Posterior vena cava (tissue), 2 donors: ENCODE measurements at regions not wholly inside any gene's neighbourhood (a gene's known extent, or its start where the extent isn't known, plus 50 kb on each side); places are given as distances from the start of the nearest gene placed in this dataset.

Experiments
- DNase-seq: peaks from one replicate; pipeline ENCODE4 v3.0.0-alpha.2; 2020; ENCODE audit warnings: low spot score
- intact Hi-C, 2 donors: fragments of 100-400 bp; cut with DNase I; formaldehyde crosslinking; loops; one replicate each; pipeline versions ENCODE4 v1.14.1 to v1.14.2; 2022 to 2023
- donor health status: DM: yes; HTN: yes; CAD: no.
- donor health status: DM: yes; HTN: yes; CAD: no.

DNA sequence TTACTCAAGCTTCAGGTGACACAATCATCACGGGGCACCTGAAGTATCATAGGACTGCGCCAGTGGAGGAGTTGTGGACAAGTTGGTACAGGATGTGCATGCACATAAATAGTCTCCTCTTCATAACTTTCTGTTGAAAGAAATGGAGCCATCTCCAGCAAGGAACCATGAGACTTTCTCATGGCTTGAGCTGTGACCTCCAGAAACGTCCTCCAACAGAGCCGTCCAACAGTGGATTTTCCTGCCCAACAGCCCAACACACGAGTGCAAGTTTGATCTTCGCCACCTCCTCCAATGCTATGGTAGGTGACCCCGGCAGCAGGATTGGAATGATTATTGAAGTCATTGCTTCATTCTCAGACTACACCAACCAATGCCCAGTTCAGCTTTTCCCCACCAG is 105.1 kb upstream of the ZNF507 start:
- DNase-seq = no peak
- intact Hi-C loops = no loop called here

DNA sequence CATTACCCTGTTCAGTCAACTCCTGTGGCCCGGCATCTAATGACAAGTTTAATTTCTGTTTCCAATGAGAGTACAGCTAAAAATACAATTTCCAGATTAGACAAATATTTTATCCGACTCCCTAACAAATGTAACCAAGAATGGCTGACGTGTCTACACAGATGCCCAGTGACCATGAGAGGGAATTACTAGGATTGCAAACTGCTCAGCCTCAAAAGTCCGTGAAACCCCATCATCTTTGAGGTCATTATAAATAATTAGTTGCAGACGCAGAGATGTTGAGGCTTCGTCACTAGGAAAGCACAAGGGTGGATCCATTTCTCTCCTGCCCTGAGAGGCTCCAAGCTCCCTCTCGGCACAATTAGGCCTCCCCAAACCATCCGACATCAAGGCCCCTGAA is 104.1 kb upstream of the ZNF507 start:
- intact Hi-C loops = no loop called here
- no peak for DNase-seq

DNA sequence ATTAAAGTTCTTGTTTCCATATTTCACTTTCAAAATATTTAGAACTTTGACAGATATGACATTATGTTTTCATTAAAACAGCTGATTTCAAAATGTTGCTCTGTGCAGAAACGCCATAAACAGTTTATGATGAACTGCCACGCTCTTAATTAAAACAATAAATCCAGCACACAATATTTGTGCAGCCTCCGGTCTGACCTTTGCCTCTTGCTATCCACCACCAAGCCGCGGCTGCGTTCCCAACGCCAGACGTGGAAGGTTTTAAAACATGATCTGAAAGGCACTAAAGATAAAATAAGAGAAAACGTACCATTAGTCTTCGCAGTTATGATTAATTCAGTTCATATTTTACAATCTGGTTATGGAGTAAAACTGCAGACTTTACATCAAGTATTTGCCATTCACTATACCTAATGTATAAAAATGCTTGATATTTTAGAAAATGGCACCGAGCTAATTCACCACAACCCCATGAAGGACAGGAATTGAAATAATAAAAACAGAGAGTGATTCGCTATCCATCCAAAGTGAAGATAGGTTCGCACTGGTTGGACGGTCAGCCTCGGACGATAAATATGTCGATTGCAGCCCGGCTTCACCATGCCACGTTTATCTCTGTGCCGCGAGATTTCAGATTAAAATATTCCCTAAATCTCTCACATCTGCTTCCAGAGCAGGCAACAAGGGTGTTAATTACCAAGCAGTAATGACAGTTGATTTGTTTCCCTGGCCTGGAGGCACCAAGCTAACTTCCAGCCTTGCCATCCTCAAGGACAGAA is 103.3 kb upstream of the ZNF507 start:
- DNase-seq = no peak
- intact Hi-C loops = no loop called here

DNA sequence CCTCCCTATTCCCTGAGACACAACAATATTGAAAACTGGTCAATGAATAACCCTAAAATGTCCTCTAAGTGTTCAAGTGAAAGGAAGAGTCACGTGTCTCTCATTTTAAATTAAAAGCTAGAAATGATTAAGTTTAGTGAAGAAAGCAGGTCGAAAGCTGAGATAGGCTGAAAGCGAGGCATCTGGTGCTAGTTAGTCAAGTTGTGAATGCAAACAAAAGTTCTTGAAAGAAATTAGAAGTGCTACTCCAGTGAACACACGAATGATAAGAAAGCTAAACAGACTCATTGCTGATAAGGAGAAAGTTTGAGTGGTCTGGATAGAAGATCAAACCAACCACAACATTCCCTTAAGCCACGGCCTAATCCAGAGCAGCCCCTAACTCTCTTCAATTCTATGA is 99.4 kb upstream of the ZNF507 start:
- DNase-seq = no peak
- intact Hi-C loops = no loop called here

DNA sequence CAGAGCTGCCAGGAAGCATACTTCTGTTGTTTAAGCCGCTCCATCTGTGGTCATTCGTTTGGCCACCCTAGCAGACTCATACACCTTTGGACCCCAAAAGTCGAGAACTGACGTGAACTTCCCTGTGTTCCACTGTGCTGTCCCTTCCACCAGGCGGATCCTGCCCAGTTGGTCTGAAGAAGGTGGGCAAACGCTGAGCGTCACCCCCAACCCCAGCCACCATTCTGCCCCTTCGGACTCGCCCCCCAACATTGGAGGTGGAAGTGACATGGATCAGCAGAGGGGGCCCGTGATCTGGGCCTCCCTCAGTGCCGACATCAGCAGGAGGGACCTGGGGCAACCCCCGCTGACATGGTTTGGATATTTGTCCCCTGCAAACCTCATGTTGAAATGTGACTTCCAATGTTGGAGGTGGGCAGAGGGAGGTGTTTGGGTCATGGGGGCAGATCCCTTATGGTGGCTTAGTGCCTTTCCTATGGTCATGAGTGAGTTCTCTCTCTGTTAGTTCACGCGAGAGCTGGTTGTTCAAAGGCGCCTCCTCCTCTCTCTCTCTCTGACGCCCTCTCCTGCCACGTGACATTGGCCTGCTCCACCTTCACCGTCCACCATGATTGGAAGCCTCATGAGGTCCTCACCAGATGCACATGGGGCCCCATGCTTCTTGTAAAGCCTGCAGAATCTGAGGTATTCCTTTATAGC is 93.6 kb upstream of the ZNF507 start:
- DNase-seq = no peak
- intact Hi-C loops = no loop called here

DNA sequence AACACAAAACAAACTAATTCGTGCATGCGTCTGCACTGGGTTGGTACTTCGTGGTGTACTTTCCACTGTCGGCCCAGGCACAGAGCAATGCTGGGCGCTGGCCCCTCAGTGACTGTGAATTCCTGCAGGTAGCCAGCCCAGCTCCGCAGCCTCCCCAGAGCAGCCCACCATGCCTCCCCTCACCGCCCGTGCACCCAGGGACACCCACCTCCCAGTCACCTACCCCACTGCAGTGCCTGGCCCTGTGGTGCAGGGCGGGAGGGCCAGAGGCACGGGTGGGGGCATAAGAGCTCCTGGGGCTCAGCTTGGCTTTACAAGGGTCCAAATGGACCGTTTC is 93.1 kb upstream of the ZNF507 start:
- intact Hi-C loops = no loop called here
- no peak for DNase-seq

DNA sequence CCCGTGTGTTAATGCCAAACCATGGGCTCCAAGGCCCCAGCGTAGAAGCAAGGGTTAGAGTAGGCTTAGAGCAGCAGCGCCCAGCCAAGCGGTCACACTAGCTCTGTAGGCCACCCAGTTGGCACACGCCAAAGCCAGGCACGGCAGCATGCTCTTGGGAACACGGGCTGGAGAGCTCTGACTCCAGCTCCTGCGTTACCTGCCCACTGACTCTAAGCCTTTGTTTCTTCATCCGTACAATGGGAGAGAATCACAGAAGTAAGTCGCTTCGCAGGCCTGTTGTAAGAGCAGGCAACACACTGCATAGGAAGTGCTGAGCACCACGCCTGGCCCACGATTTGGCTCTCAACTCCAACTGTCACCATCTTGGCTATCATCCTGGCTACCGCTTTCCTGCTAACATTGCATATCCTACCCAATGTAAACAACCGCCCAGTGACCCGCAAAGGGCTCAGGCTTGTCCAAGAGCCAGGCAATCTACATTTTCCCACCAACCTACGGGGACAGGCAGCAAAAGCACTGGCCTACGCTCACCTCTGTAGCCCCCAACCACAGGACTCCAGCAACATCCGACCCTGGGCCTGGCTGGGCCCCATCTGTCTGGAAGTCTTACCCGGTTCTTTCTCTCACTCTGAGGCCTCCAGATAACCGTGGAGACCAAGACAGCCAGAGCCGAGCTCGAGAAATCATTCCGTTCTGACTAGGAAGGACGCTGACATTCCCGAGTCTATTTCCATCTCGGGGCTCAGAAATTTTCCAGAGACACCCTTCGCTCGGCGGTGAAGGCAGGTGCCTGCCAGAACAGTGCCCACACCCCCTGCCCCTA is 91.5 kb upstream of the ZNF507 start:
- intact Hi-C loops = no loop called here
- DNase-seq = no peak

DNA sequence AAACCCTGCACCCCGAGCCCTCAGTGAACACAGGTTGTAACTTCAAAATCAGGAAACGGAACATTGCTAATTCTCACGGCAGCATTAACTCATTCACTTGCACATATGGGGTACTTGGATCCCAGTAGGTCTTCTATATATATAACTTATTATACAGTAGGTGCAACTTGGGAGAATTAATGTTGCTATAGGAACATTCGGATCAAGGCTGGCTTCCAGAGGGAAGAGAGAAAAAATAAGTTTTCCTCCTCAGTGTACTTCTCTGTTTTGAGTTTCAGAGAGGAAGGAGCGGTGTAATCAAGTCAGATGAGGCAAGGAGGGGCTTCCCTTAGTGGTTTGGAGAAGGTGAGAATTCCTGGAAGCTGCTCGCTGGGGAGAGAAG is 90.9 kb upstream of the ZNF507 start:
- DNase-seq = no peak

DNA sequence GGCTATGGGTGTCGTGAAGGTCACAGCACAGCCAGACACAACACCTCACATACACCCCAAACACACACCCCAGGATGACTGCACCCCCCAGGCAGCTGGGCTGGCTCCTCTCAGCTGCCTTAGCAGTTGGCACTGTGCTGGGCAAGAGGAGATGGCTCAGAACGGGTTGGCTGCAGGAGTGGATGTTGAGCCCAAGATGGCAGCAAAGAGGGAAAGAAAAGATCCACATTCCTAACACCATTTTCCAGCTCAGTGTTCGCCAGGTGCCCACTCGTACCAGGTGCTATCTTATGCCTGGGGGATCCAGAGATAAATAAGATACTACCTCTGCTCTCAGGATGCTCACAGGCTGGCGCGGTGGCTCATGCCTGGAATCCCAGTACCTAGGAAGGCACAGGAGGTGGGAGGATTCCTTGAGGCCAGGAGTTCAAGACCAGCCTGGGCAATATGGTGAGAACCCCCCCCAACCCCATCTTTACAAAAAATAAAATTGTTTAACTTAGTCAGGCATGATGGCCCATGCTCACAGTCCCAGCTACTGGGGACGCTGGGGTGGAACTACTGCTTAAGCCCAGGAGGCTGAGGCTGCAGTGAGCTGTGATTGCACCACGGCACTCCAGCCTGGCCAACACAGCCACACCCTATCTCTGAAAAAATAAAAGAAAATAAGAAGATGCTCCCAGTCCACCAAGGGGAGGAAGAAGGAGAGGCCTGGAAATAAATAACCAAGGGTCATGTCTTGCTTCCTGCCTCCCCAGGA is 89.7 kb upstream of the ZNF507 start:
- intact Hi-C loops = no loop called here
- no peak for DNase-seq

More for the DNA sequence above, 90.9 kb upstream of the ZNF507 start:
- intact Hi-C loops = no loop called here

DNA sequence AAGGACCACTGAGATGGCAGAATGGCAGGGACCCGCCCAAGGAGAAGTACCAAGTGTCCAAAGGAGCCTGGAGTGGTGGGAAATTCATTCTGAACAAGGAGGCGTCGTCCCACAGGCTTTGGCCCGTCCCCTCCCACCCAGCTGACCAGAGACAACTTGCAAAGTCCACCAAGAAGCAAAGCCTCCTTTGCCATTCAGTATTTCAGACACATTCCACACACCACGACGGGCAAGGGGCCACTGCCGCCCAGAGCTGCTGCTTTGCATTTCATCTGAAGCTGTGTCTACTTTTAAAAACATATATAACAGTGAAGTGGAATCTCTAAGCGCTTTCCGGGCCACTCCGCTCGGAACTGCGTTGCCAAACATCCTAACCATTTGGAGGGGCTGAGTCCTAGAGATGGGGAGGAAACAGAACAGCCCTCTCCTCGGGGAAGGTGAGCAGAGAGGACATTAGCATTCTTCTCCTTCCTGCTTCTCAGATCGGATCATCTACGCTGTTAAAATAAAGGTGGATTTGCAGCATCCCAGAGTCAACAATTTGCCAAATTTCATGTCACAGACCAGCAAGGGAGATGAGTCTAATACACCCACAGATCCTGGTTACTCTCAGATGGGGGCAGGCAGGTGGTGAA is 89.0 kb upstream of the ZNF507 start:
- intact Hi-C loops = no loop called here
- DNase-seq = no peak

DNA sequence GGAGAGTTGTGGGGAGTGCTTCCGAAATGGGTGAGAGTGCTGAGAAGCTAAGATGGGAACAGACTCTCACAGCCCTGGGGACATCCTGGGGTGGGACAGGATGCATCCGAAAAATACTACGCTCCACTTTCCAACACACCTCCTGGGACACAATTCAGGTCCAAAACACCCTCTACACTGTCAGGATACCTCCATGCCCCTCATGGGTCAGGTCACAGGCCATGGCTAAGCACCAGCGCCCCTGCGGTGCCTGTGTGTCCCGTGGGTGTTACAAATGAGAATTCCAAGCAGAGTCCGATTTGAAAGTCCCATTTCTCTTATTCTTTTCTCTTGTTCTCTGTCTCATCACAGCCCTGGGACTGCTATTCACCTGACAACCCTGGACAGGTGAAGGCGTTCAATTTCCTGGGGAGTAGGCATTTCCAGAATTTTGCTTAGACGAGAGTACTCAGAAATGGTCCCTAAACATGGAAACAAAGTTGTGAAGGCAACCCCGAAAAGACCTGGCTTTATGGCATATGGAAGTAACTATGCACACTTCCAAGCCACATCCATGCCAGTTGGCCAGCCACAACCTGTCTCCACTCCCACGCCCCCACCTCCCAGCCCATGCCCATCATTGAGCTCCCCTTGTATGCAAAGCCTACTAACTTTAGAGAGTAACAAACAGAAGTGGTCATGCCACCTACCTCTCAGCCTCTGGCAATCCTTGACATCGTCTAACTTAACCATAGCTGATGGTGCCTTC is 87.9 kb upstream of the ZNF507 start:
- no peak for DNase-seq
- intact Hi-C loops = no loop called here

DNA sequence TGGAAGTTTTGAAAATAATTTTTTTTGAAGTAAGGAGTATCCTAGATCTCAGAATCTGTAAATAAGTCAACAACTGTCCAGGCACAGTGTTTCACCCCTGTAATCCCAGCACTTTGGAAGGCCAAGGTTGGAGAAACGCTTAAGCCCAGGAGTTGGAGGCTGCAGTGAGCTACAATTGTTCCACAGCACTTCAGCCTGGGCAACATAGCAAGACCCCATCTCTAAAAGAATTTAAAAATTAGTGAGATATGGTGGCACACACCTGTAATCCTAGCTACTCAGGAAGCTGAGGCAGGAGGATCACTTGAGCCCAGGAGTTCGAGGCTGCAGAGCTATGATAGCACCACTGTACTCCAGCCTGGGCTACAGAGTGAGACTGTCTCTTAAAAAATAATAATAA is 87.2 kb upstream of the ZNF507 start:
- DNase-seq = no peak
- intact Hi-C loops = no loop called here

DNA sequence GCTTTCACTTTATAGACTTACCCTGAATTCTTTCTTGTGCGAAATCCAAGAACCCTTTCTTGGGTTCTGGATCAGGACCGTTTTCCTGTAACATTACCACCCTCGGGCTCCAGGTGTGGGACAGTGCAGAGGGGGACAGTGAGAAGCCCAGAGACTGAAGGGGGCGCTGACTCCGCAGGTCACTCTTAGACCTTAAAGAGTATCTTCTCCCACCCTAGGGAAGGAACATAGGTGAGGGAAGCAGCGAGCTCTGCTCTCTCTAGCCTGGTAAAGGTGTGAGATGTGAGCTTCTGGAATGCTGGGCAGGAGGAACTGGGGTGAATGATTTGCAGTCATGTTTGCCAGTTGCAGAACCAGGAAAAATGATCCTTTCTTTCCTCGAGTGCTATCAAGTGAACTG is 80.8 kb upstream of the ZNF507 start:
- intact Hi-C loops = no loop called here
- DNase-seq = no peak

DNA sequence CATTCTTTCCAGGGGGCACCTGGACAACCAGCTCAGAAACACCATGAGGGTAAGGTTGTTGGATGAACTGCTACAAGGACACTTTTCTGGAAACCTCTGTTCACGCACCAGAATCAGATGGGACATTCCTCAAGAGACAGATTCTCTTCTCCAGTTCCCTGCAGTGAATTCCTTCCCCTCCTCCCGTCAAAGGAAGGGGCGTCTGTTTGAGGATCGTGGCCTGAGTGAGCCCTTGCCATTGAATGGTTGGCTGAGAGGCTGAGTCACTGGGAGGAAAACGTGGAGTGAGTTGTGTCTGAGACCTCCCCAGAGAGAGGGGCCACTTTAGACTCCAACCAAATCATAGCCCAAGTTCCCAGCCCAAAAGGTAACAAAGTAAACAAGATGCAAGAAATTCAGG is 79.4 kb upstream of the ZNF507 start:
- intact Hi-C loops = no loop called here
- no peak for DNase-seq

DNA sequence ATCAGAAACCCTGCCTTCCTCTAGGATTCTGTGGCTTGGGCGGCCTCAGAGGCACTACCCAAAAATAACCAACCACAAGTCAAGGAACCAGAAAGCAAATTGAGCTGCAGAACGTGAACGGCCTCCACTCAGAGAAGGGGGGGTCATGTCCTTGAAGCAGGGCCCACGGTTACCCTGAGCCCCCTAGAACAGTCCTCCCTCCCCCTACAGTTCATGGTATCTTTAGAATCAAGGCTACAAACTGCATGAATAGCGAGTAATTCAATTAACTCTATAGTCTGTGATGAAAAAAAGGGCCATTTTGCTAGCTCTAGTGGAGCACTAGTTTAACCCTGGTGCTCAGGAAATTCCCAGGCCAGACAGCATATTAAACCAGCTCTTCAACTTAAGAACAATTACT is 79.0 kb upstream of the ZNF507 start:
- intact Hi-C loops = no loop called here
- DNase-seq = no peak

DNA sequence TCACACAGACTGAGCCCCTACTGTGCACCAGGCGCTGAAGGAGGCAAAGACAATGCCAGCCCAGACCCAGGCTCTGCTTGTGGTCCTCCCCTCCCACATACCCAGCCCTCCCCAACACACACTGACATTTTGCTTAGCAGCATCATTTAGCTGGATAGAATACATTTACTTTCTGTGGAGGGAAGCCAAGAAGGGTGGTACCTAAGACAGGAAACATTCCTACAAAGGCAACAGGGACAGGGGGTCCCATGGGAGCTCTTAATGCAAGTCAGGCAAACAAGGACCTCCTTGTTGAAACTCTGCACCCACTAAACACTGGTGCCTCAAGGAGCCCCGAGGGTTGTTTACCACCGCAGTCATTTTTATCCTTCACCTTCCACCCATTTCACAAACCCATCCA is 77.0 kb upstream of the ZNF507 start:
- DNase-seq = no peak
- intact Hi-C loops = no loop called here

DNA sequence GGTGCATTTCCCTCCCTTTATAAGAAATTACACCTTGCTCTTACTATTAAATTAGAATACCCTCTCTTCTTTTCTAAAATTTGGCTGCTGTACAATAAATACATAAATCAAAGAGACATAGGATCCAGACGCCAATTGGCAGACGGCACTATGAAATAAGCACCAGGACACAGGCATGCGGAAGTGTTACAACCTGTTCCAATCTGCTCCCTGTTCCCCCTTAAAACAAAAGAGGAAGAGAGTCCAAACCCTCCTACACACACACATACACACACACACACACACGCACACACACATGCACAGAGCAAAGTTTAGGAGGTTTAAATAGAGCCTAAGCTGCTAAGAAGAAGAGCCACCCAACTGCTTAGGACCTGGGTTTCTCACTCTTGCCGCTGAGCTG is 75.6 kb upstream of the ZNF507 start:
- DNase-seq = no peak
- intact Hi-C loops = no loop called here

DNA sequence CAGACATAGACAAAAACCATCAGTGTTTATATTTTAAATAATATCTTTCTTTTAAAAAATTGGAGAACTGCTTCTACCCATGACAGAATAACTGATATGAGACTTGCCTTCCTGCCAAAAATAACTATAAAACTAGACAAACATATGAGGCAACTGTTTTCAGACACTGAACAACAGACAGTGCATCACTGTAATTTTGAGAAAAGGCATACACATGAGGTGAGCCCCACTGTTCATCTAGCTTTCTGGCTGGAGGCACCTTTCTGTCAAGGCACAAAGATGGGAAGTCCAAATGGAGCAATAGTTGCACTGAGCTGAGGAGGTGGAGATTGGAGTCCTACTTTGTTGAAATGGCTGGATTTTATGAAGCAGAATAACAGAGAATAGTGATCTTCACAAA is 71.9 kb upstream of the ZNF507 start:
- intact Hi-C loops = no loop called here

DNA sequence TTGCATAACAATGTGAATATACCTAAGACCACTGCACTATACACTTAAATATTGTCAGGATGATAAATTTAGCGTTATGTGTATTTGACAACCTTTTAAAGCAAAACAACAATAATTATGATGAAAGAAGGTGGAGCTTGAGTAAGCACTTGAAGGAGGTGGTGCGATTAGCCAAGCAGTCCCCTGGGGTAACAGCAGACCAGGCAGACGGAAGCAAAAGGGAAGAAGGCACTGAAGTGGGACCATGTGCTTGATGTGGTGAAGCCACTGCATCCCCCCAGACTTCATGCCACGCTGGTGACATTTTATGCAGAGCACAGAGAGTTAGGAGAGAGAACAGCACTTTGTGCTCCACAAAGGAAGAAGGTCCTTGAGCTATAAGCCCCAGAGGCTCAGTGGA is 58.3 kb upstream of the ZNF507 start:
- no peak for DNase-seq

More for the DNA sequence above, 71.9 kb upstream of the ZNF507 start:
- DNase-seq = no peak

More for the DNA sequence above, 58.3 kb upstream of the ZNF507 start:
- intact Hi-C loops = no loop called here
